Gastroesophageal sphincter (tissue), 3 donors: ENCODE measurements at regions not wholly inside any gene's neighbourhood (a gene's known extent, or its start where the extent isn't known, plus 50 kb on each side); places are given as distances from the start of the nearest gene placed in this dataset.

Experiments used
- CTCF ChIP-seq, 4 experiments: fragments of 200-600 bp in 2 of 4; fragments of 450-650 bp in 2 of 4; sonication (generic) in 1 of 4; IDR thresholded peaks; one replicate each; pipeline ENCODE4 v1.5.1; 2017 to 2019; ENCODE audit warnings: antibody characterized with exemption in 4 of 4, mild to moderate bottlenecking in 2 of 4, moderate library complexity in 2 of 4
- POLR2A ChIP-seq, 2 donors: fragments of 450-650 bp; IDR thresholded peaks; one replicate each; pipeline ENCODE4 v1.6.1; 2017; ENCODE audit warnings: antibody characterized with exemption in 2 of 2, mild to moderate bottlenecking in 2 of 2, moderate library complexity in 1 of 2

- TF ChIP-seq POLR2A (IDR thresholded peaks at IDR 0.05) (no peak), CTCF (IDR thresholded peaks at IDR 0.05) (no peak)
Observed at GRCh38 chr10:21039721-21040120, 142.6 kb upstream of the NEBL start.
